Activated naive CD8-positive, alpha-beta T cell treated with anti-CD3 and anti-CD28 coated beads for 36 hours (primary cell): ENCODE measurements at regions not wholly inside any gene's neighbourhood (a gene's known extent, or its start where the extent isn't known, plus 50 kb on each side); places are given as distances from the start of the nearest gene placed in this dataset.
"Not testable (repeated sequence)": the region's sequence is repeated elsewhere in the genome, so short reads cannot be mapped to it uniquely, and the experiment has no call there.

ENCODE experiments used
- DNase-seq: peaks from one replicate; pipeline ENCODE4 v3.0.0; 2021
- H3K27ac Mint-ChIP-seq: one replicate; pipeline ENCODE4 v1.8.0; 2022; ENCODE audit warnings: mild to moderate bottlenecking, moderate library complexity, mixed read lengths
- H3K27me3 Mint-ChIP-seq: one replicate; pipeline ENCODE4 v1.8.0; 2022; ENCODE audit warnings: mild to moderate bottlenecking, mixed read lengths
- H3K36me3 Mint-ChIP-seq: one replicate; pipeline ENCODE4 v1.8.0; 2021; ENCODE audit warnings: mild to moderate bottlenecking, mixed read lengths
- H3K4me1 Mint-ChIP-seq: one replicate; pipeline ENCODE4 v1.8.0; 2021; ENCODE audit warnings: mixed read lengths
- H3K4me3 Mint-ChIP-seq: one replicate; pipeline ENCODE4 v1.8.0; 2022; ENCODE audit warnings: mild to moderate bottlenecking, moderate library complexity, mixed read lengths
- H3K9me3 Mint-ChIP-seq: one replicate; pipeline ENCODE4 v1.8.0; 2022; ENCODE audit warnings: mixed read lengths

DNA sequence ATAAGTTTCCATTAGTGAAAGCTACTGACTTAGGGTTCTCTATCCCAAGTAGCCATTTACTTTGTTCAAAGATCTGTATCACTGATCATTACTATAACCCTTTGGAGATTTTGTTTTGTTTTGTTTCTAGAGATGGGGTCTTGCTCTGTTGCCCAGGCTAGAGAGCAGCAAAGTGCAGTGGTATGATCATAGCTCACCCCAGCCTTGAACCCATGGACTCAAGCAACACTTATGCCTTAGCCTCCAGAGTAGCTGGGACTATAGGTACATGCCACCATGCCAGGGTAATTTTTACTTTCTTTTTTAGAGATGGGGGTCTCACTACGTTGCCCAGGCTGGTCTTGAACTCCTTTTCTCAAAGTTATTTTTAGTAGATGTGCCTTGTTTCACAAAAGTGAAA lies 154.7 kb downstream of the KCNJ2 start:
- no peak overlapping the region for H3K4me3 Mint-ChIP-seq
- no peaks in the 10 kb centered on the region for H3K9me3 Mint-ChIP-seq
- H3K36me3 Mint-ChIP-seq, result no peaks in the 10 kb centered on the region
- peaks cover 3% of the 10 kb centered on the region for H3K27me3 Mint-ChIP-seq
- H3K4me1 Mint-ChIP-seq, result no peaks in the 10 kb centered on the region
- H3K27ac Mint-ChIP-seq, result no peak overlapping the region
- no peak for DNase-seq

DNA sequence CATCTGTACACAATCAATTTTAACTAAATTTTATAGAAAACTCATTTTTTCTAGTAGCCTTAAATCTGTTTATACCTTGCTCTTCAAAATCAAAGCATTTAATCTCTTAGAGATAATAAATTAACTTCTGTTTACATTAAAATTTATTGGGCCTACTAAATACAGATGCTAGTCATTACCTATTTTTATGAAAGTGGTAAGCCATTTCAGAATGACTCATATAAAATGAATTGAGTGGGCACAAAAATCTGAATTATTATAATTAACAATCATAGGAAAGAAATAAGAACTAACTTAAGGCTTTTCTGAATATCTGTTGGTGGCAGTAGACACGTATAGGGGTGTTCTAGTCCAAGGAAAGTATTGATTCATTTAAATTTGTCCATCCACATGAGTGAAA lies 157.9 kb downstream of the KCNJ2 start:
- Mint-ChIP-seq H3K9me3 (no peaks in the 10 kb centered on the region), H3K27ac (no peak overlapping the region), H3K4me3 (no peak overlapping the region), H3K27me3 (peaks cover 3% of the 10 kb centered on the region), H3K4me1 (no peaks in the 10 kb centered on the region), H3K36me3 (no peaks in the 10 kb centered on the region)
- no peak for DNase-seq

DNA sequence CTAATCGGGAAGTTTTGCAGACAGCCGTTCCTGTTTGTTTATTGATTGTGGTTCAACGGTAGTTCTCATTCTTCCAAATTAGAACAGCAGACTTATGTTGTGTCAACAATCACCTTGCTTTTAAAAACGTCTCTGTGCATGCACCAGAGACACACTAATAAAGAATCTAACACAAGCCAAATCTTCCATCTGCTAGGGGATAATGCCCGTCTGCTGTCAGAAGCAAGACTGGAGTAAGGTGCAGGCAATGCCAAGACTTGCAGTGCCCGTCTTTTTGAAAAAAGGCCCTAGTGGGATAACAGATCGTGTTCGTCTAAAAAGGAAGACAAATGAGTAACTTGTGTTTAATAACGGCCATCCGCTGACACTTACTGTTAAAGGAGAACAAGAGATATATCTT lies 158.4 kb downstream of the KCNJ2 start:
- no peak overlapping the region for H3K4me3 Mint-ChIP-seq
- no peaks in the 10 kb centered on the region for H3K9me3 Mint-ChIP-seq

DNA sequence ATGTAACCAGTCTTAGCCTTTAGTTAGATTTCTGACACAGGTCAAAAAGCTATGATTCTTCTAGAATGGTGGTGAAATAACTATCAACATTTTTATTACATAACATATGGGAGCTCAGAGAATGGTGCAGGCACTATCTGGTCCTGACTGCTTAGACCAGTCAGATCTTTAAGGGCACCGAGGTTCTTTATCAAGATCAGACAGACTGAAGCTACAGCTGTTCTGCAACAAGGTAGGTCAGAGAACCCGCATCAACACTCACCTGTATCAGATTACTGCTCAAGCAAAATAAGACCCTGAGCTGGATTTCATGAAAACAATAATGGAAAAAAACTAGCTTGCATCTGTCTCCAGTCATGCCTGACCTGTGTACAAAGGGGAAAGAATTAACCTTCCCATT lies 160.4 kb downstream of the KCNJ2 start:
- Mint-ChIP-seq H3K4me3 (no peak overlapping the region), H3K27ac (no peak overlapping the region), H3K36me3 (no peaks in the 10 kb centered on the region), H3K9me3 (no peaks in the 10 kb centered on the region), H3K4me1 (no peaks in the 10 kb centered on the region), H3K27me3 (peaks cover 3% of the 10 kb centered on the region)
- no peak for DNase-seq

More for the DNA sequence above, 158.4 kb downstream of the KCNJ2 start:
- Mint-ChIP-seq H3K27me3 (peaks cover 3% of the 10 kb centered on the region), H3K27ac (no peak overlapping the region), H3K4me1 (no peaks in the 10 kb centered on the region), H3K36me3 (no peaks in the 10 kb centered on the region)
- DNase-seq, result no peak

DNA sequence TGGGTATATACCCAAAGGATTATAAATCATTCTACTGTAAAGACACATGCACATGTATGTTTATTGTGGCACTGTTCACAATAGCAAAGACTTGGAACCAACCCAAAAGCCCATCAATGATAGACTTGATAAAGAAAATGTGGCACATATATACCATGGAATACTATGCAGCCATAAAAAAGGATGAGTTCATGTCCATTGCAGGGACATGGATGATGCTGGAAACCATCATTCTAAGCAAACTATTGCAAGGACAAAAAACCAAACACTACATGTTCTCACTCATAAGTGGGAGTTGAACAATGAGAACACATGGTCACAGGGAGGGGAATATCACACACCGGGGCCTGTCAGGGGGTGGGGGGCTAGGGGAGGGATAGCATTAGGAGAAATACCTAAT lies 161.7 kb downstream of the KCNJ2 start:
- H3K36me3 Mint-ChIP-seq, result not testable (repeated sequence)

DNA sequence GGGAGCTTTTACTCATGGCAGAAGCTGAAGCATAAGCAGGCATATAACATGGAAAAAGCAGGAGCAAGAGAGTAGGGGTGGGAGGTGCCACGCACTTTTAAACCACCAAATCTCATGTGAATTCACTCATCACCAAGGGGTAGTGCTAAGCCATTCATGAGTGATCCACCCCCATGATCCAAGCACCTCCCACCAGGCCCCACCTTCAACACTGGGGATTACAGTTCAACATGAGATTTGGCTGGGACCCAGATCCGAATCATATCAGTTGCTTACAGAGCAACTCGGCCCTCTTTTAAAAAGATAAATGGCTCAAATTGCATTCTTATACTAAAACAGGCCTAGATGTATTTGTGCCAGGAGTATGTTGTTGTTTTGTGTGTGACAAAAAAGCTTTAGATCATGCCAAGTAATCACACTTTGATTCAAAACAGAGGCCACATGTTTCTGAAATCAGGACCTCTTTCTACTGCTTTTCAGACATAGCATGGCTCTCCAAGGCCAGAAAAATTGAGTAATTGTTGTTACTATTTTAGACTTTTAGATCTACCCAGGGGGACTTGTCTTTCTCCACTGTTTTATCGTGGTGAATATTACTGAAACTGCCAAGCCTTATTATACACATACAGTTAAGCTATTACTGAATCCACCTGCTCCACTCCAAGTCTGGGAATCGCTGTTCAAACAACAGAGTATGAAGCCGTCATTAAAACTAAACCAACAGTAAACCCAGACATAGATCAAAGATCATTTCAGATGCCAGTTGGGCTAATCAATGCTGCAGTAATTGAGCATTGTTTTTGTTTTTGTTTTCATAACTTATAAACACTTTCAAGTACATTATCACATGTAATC lies 163.3 kb downstream of the KCNJ2 start:
- Mint-ChIP-seq H3K4me1 (no peaks in the 10 kb centered on the region), H3K9me3 (no peaks in the 10 kb centered on the region), H3K36me3 (no peaks in the 10 kb centered on the region), H3K27ac (no peak overlapping the region), H3K27me3 (no peaks in the 10 kb centered on the region), H3K4me3 (no peak overlapping the region)
- DNase-seq, result no peak

More for the DNA sequence above, 161.7 kb downstream of the KCNJ2 start:
- H3K4me1 Mint-ChIP-seq, H3K9me3 Mint-ChIP-seq, H3K27ac Mint-ChIP-seq, DNase-seq, H3K27me3 Mint-ChIP-seq, H3K4me3 Mint-ChIP-seq: not testable (repeated sequence)

DNA sequence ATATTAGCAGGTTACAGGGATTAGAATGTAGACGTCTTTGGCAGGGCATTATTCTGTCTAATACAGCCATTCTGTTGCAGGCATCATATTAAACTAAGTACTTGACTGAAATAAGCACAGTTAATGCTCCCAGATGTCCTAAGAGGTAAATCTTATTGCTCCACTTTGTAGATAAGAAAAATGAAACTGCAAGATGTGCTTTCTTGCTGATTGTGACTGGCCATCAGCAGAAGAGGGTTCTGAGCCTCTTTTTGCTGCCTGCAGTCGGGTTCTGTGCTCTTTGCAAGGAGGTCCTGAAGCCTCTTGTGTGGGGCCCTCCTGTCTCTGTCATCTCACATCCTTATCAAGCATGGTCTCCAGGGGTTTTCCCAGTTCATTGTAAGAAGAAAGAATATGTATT lies 167.1 kb downstream of the KCNJ2 start:
- Mint-ChIP-seq H3K27me3 (no peaks in the 10 kb centered on the region), H3K4me1 (no peaks in the 10 kb centered on the region), H3K4me3 (no peak overlapping the region), H3K36me3 (no peaks in the 10 kb centered on the region), H3K9me3 (no peaks in the 10 kb centered on the region), H3K27ac (no peak overlapping the region)
- no peak for DNase-seq

DNA sequence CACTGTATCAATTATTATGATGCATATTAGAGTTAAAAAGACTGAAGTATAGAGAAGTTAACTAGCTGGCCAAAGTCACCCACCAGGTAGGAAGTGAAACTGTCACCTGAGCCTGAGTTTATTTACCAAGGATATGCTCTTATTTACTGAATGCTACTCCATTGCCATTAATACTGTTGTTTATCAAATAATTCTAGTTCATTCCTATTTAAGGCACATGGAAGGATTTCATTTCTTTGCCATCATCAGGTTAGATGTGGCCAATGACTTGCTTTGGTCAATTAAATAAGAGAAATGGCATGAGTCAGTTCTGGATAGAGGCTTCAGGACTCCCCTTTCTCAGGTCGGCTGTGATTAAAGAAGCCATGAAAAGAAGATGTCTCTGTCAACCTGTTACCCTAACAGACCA lies 169.6 kb downstream of the KCNJ2 start:
- Mint-ChIP-seq H3K27ac (no peak overlapping the region), H3K4me3 (no peak overlapping the region), H3K4me1 (peaks cover 4% of the 10 kb centered on the region), H3K36me3 (no peaks in the 10 kb centered on the region), H3K9me3 (no peaks in the 10 kb centered on the region), H3K27me3 (no peaks in the 10 kb centered on the region)
- no peak for DNase-seq

DNA sequence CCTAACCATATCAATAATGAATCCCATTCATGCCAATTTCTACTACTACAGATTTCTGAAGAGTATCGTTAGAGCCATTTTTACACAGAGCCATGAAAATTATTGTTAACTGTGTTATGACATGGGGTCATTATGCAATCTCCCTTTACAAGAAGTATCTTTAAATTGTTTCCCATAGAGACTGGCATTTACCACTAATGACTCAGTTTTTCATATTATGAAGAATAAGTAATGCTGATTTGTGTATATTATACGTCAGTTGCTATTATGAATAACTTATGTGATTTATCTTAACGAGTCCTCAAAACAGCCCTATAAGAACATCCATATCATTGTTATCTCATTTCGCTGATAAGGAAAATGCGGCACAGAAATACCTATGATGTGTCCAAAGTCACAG lies 173.8 kb downstream of the KCNJ2 start:
- Mint-ChIP-seq H3K36me3 (no peaks in the 10 kb centered on the region), H3K9me3 (no peaks in the 10 kb centered on the region), H3K27ac (no peak overlapping the region), H3K4me1 (peaks cover 9% of the 10 kb centered on the region), H3K27me3 (no peaks in the 10 kb centered on the region), H3K4me3 (no peak overlapping the region)
- no peak for DNase-seq

DNA sequence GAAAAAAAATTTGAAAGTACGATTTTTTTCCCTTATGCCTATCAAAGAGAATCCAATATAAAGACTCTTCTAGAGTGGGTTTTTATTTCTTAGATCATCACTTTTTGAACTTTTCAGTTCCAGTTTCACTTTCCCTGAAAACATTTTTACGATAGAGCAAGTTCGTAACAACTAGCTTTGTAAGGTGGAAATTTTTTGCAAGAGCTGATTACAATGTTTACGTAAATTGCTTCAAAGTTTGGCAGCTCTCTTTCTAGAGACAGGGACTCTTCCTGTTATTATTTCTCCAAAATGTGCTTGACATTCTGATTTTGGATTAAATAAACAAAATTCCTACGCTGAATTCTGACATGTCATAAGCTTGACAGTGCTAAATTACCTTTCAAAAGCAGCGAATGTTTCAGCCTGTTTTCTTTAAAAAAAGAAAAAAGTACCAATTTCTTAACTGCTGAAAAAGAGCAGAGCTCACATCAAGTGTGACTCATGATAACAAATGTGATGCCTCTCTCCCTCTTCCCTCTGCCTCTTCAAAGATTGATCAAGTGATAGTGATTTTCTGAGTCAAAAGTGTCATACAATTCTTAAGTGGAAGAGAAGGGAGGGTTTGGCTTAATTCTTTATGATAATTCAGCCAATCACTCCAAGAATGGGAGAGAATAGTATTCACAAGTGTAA lies 175.2 kb downstream of the KCNJ2 start:
- Mint-ChIP-seq H3K4me3 (peak overlapping the region; percentile 42), H3K27me3 (peaks cover 4% of the 10 kb centered on the region), H3K36me3 (no peaks in the 10 kb centered on the region), H3K4me1 (peaks cover 9% of the 10 kb centered on the region), H3K27ac (peak overlapping the region; percentile 29), H3K9me3 (no peaks in the 10 kb centered on the region)
- no peak for DNase-seq

DNA sequence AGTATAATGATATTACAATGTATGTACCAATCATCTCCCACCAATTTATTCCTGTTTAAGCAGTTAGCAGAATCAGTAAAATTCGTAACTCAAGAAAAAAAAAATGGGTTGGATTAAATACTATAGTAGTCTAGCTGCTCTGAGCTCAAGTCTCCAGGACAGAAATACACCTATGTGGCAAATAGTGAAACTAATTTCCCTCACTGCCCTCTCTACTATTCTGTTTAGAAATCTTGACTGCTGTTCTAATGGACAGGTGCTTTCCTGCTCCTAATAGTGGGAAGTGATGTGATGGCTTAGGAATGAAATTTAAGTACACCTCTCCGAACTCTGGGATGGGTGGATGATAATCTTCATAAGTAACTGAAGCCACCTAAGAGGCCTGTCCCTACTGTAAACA lies 175.7 kb downstream of the KCNJ2 start:
- H3K36me3 Mint-ChIP-seq, result no peaks in the 10 kb centered on the region
- no peak for DNase-seq
- H3K4me3 Mint-ChIP-seq, result no peak overlapping the region
- peaks cover 9% of the 10 kb centered on the region for H3K4me1 Mint-ChIP-seq
- H3K9me3 Mint-ChIP-seq, result no peaks in the 10 kb centered on the region
- no peak overlapping the region for H3K27ac Mint-ChIP-seq
- peaks cover 4% of the 10 kb centered on the region for H3K27me3 Mint-ChIP-seq

DNA sequence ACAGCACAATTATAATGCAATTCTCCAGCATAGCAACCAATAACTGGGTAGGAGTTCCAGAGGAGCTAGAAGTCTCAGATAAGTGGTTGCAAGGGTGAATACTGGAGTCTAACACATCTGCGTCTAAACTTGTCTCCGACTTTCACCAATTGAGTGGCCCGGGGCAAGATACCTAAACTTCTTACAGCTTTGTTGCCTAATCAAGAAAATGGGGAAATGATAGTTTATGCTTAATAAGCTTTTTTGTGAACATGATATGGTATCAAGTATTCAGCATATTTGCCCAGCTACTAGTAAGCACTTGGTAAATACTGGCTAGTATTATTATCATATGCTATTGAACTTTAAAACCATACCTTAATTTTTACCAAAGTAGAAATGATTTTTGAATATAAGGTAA lies 183.5 kb downstream of the KCNJ2 start:
- Mint-ChIP-seq H3K4me1 (no peaks in the 10 kb centered on the region), H3K4me3 (no peak overlapping the region), H3K27me3 (peaks cover 4% of the 10 kb centered on the region), H3K27ac (no peak overlapping the region), H3K9me3 (no peaks in the 10 kb centered on the region), H3K36me3 (no peaks in the 10 kb centered on the region)
- DNase-seq, result no peak

DNA sequence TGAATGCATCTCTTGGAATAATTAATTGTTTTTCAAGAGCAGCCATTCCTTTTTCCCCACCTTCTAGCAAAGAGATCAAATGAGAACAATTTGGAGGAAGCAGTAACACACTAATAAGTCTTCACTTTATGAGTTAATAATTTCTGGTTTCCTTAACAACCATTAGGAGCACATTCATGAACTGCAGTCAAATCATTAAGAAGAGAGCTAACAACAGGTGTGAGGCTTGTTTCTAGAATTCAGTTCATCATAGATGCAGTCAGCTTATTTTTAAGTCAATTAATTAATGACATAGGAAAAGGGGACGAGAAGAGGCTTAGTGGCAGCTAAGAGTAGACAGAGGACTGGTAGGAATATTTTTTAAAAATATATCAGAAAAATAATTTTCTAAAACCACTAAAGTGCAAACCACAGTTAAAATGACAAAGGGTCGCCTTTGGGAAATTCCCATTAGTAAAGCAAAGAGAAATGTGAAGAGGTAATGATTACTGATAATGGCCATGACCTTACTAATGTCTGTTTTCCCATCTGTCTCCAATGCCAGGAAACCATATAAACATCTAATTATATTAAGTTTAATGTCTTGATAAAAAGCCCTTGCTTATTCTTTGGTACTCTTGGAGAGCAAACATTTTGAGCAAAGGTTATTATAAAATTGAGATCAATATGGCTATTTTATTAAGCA lies 184.2 kb downstream of the KCNJ2 start:
- Mint-ChIP-seq H3K27ac (no peak overlapping the region), H3K4me1 (no peaks in the 10 kb centered on the region), H3K9me3 (no peaks in the 10 kb centered on the region), H3K4me3 (no peak overlapping the region), H3K36me3 (no peaks in the 10 kb centered on the region), H3K27me3 (peaks cover 4% of the 10 kb centered on the region)
- no peak for DNase-seq

DNA sequence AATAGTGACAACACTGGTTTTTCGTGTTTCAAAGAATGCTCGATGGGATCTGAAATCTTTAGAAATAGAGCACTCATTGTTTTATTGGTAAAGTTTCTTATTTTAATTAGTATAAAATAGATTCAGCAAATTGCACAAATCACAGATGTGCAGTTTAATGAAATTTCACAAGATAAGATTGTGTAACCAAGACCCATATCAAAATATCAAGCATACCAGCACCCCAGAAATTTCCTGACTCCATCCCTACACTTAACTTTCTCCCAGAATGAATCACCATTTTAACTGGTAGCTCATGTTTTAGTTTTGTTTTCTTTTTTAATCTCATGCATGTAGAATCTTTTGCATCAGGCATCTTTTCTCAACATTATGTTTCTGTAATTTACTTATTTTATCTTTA lies 185.9 kb downstream of the KCNJ2 start:
- Mint-ChIP-seq H3K4me1 (no peaks in the 10 kb centered on the region), H3K36me3 (no peaks in the 10 kb centered on the region), H3K4me3 (no peak overlapping the region), H3K27ac (no peak overlapping the region), H3K27me3 (no peaks in the 10 kb centered on the region), H3K9me3 (no peaks in the 10 kb centered on the region)
- DNase-seq, result no peak

DNA sequence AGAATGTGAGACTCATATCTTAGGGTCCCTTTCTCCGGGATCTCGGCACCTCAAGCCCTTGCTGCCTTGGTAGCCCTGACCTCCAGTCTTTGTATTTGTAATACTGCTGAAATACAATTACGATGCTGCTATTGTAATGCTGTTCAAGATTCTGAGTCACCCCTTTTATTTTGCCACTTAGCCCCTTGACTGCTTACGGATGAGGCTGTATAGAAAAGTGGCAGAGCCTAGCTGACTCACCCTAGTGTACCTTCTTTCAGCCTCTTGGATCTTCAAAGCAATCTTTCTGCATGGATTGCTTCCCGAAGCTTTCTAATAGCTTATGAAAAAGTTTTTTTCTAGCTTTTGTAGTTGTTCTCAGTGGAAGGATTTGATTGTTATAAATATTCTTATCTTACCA lies 187.9 kb downstream of the KCNJ2 start:
- Mint-ChIP-seq H3K36me3 (no peaks in the 10 kb centered on the region), H3K27me3 (no peaks in the 10 kb centered on the region), H3K27ac (no peak overlapping the region), H3K4me1 (no peaks in the 10 kb centered on the region), H3K4me3 (no peak overlapping the region), H3K9me3 (no peaks in the 10 kb centered on the region)
- DNase-seq, result no peak
